ENCODE measurements at regions not wholly inside any gene's neighbourhood (a gene's known extent, or its start where the extent isn't known, plus 50 kb on each side); places are given as distances from the start of the nearest gene placed in this dataset.
A peak's percentile ranks its signal among the peaks of the same experiment; 100 is the strongest.

- Histone ChIP-seq H3K9me2 (ENCODE audit: insufficient read depth) (no peaks in the 10 kb centered on the region), H3K27me3 (ENCODE audit: insufficient read depth, low read length) (no peaks in the 10 kb centered on the region; the same call in 1 of the 2 replicates), H3K27ac (ENCODE audit: low read depth, low read length) (no peak overlapping the region), H3K9me3 (ENCODE audit: control insufficient read depth in 1 of 2, insufficient read depth in 1 of 2, low read depth in 1 of 2, low read length in 2 of 2) (no peaks in the 10 kb centered on the region), H2AFZ (ENCODE audit: low read depth, low read length, poor library complexity, severe bottlenecking) (no peak overlapping the region), H3K79me2 (ENCODE audit: insufficient read depth, low read length) (no peaks in the 10 kb centered on the region), H3K4me2 (ENCODE audit: low read length) (no peak overlapping the region), H3K4me1 (ENCODE audit: control insufficient read depth in 1 of 2, insufficient read depth in 2 of 2, low read length in 2 of 2) (no peaks in the 10 kb centered on the region), H4K20me1 (ENCODE audit: insufficient read depth) (no peaks in the 10 kb centered on the region), H3K4me3 (replicated peaks in 1 of 2; ENCODE audit: low read depth in 1 of 2, low read length in 2 of 2) (no peak overlapping the region), H3K9ac (ENCODE audit: low read length) (no peak overlapping the region), H3K36me3 (ENCODE audit: control insufficient read depth in 1 of 2, insufficient read depth in 2 of 2, low read length in 2 of 2) (no peaks in the 10 kb centered on the region)
- intact Hi-C loops (cut with micrococcal nuclease): loop anchor here (5.0 kb wide), 1 partner anchor 119 kb away; no protein-coding TSS in a partner anchor
- no TSS peak for BruUV-seq (replicated peaks)
- TF ChIP-seq POLR2A (IDR thresholded peaks at IDR 0.05; ENCODE audit: borderline replicate concordance, extremely low read depth, insufficient read depth, insufficient read length): no peak
- TF ChIP-seq RAD21 (IDR thresholded peaks at IDR 0.05; ENCODE audit: low read depth): peak; percentile 35
- TF ChIP-seq, protein P1, sequence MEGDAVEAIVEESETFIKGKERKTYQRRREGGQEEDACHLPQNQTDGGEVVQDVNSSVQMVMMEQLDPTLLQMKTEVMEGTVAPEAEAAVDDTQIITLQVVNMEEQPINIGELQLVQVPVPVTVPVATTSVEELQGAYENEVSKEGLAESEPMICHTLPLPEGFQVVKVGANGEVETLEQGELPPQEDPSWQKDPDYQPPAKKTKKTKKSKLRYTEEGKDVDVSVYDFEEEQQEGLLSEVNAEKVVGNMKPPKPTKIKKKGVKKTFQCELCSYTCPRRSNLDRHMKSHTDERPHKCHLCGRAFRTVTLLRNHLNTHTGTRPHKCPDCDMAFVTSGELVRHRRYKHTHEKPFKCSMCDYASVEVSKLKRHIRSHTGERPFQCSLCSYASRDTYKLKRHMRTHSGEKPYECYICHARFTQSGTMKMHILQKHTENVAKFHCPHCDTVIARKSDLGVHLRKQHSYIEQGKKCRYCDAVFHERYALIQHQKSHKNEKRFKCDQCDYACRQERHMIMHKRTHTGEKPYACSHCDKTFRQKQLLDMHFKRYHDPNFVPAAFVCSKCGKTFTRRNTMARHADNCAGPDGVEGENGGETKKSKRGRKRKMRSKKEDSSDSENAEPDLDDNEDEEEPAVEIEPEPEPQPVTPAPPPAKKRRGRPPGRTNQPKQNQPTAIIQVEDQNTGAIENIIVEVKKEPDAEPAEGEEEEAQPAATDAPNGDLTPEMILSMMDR (IDR thresholded peaks at IDR 0.05 in 2 of 3, conservative IDR thresholded peaks at IDR 0.05 in 1 of 3; ENCODE audit: borderline replicate concordance in 1 of 3, insufficient read depth in 1 of 3, low read depth in 2 of 3, low read length in 2 of 3): peak; percentile 32 to 88 (median 85); a peak in 4 of 6 replicates
- TF ChIP-seq ZBTB33 (IDR thresholded peaks at IDR 0.05; ENCODE audit: extremely low read depth, insufficient replicate concordance, low read length): no peak
- TF ChIP-seq TCF7L2 (IDR thresholded peaks at IDR 0.05; ENCODE audit: borderline replicate concordance, extremely low read depth, insufficient read depth, insufficient read length): no peak
- DNase-seq (ENCODE audit: low read depth, low spot score) (peak; percentile 18), ATAC-seq (peak; percentile 91)
- CTCF ChIA-PET: interaction anchor here (1.2 to 1.7 kb wide), 4 partner anchors 8 to 128 kb away, joined by 4 to 10 read pairs (median 8); no protein-coding TSS in a partner anchor
- RAD21 ChIA-PET (ENCODE audit: low non-redundant PET in 1 of 2, low total read pairs in 2 of 2, uncharacterized antibody in 2 of 2, unreplicated experiment in 2 of 2): no interaction called here
- POLR2A ChIA-PET: no interaction called here
Observed at GRCh38 chr11:11155962-11156815, 196.9 kb downstream of the CSNK2A3 start.

All from HCT116 (cell line).